CD14-positive monocyte (primary cell): ENCODE measurements at regions not wholly inside any gene's neighbourhood (a gene's known extent, or its start where the extent isn't known, plus 50 kb on each side); places are given as distances from the start of the nearest gene placed in this dataset.

ENCODE experiments used
- DNase-seq, 3 donors: peaks; one replicate each; pipeline ENCODE4 v3.0.0-alpha.2; 2011 to 2022
- H2AFZ ChIP-seq: 2 replicates; pipeline ENCODE4 v1.6.0; 2012; ENCODE audit warnings: mild to moderate bottlenecking, low read depth, low read length, inconsistent platforms; ENCODE audit not compliant: insufficient read depth, poor library complexity, severe bottlenecking
- H3K27ac ChIP-seq, 2 donors: 1 replicate in 1 of 2; 2 replicates in 1 of 2; pipeline ENCODE4 v1.5.1; 2012 to 2013; ENCODE audit warnings: low read length in 2 of 2, control low read depth in 1 of 2, inconsistent platforms in 1 of 2, low read depth in 1 of 2, mild to moderate bottlenecking in 1 of 2
- H3K27me3 ChIP-seq, 2 donors: one replicate each; pipeline versions ENCODE4 v1.6.0 to v1.6.1; 2011 to 2013; ENCODE audit warnings: low read length in 2 of 2; ENCODE audit not compliant: control insufficient read depth in 2 of 2, insufficient read depth in 2 of 2
- H3K36me3 ChIP-seq, 2 donors: replicated peaks in 1 of 2; 1 replicate in 1 of 2; 2 replicates in 1 of 2; pipeline versions ENCODE4 v1.5.1 to v1.6.1; 2012 to 2013; ENCODE audit warnings: low read length in 2 of 2, control low read depth in 1 of 2, inconsistent platforms in 1 of 2, mild to moderate bottlenecking in 1 of 2; ENCODE audit not compliant: insufficient read depth in 2 of 2, control insufficient read depth in 1 of 2
- H3K4me1 ChIP-seq, 2 donors: 1 replicate in 1 of 2; 2 replicates in 1 of 2; pipeline versions ENCODE4 v1.5.1 to v1.6.1; 2012 to 2013; ENCODE audit warnings: low read length in 2 of 2, control low read depth in 1 of 2, inconsistent platforms in 1 of 2, mild to moderate bottlenecking in 1 of 2, moderate library complexity in 1 of 2; ENCODE audit not compliant: insufficient read depth in 2 of 2, control insufficient read depth in 1 of 2
- H3K4me2 ChIP-seq: replicated peaks from 2 replicates; pipeline ENCODE3; 2012; ENCODE audit warnings: low read length, moderate library complexity, mild to moderate bottlenecking; ENCODE audit not compliant: poor library complexity, severe bottlenecking; ENCODE audit errors: extremely low read depth
- H3K4me3 ChIP-seq, 3 experiments: fragments of 200-600 bp in 1 of 3; sonication (generic) in 1 of 3; replicated peaks in 1 of 3; 1 replicate in 2 of 3; 2 replicates in 1 of 3; pipeline ENCODE4 v1.5.1; 2011 to 2013; ENCODE audit warnings: low read length in 3 of 3, mild to moderate bottlenecking in 3 of 3, control low read depth in 2 of 3, low read depth in 2 of 3, inconsistent platforms in 1 of 3, moderate library complexity in 1 of 3
- H3K79me2 ChIP-seq: 2 replicates; pipeline ENCODE4 v1.6.0; 2012; ENCODE audit warnings: mild to moderate bottlenecking, control low read depth, inconsistent platforms, low read length, moderate library complexity; ENCODE audit not compliant: insufficient read depth
- H3K9ac ChIP-seq: 2 replicates; pipeline ENCODE4 v1.6.0; 2017; ENCODE audit warnings: low read length, mild to moderate bottlenecking; ENCODE audit not compliant: insufficient read depth, poor library complexity, severe bottlenecking
- H3K9me3 ChIP-seq, 2 donors: replicated peaks in 1 of 2; 1 replicate in 1 of 2; 2 replicates in 1 of 2; pipeline versions ENCODE4 v1.5.1 to v1.6.1; 2012 to 2013; ENCODE audit warnings: low read length in 2 of 2, control low read depth in 1 of 2; ENCODE audit not compliant: control insufficient read depth in 1 of 2, insufficient read depth in 1 of 2
- H4K20me1 ChIP-seq: 2 replicates; pipeline ENCODE4 v1.6.0; 2012; ENCODE audit warnings: mild to moderate bottlenecking, low read length, control low read depth, moderate library complexity; ENCODE audit not compliant: insufficient read depth
- H3K27ac Mint-ChIP-seq, 7 donors: one replicate each; pipeline ENCODE4 v1.8.0; 2020; ENCODE audit warnings: mild to moderate bottlenecking in 7 of 7, mixed read lengths in 7 of 7, moderate library complexity in 6 of 7, inconsistent platforms in 2 of 7
- H3K27me3 Mint-ChIP-seq, 3 donors: one replicate each; pipeline ENCODE4 v1.8.0; 2021 to 2022; ENCODE audit warnings: low read depth in 3 of 3, mild to moderate bottlenecking in 3 of 3, mixed read lengths in 3 of 3, moderate library complexity in 3 of 3, inconsistent platforms in 1 of 3
- H3K36me3 Mint-ChIP-seq, 2 donors: one replicate each; pipeline ENCODE4 v1.8.0; 2020; ENCODE audit warnings: mixed read lengths in 2 of 2, inconsistent platforms in 1 of 2, mild to moderate bottlenecking in 1 of 2
- H3K4me1 Mint-ChIP-seq: one replicate; pipeline ENCODE4 v1.8.0; 2020; ENCODE audit warnings: mild to moderate bottlenecking, mixed read lengths
- H3K4me3 Mint-ChIP-seq, 2 donors: one replicate each; pipeline ENCODE4 v1.8.0; 2020; ENCODE audit warnings: mild to moderate bottlenecking in 2 of 2, mixed read lengths in 2 of 2, moderate library complexity in 1 of 2
- H3K9me3 Mint-ChIP-seq, 7 donors: one replicate each; pipeline ENCODE4 v1.8.0; 2020 to 2022; ENCODE audit warnings: mixed read lengths in 7 of 7, mild to moderate bottlenecking in 6 of 7, moderate library complexity in 6 of 7, inconsistent platforms in 2 of 7
- CTCF ChIP-seq: fragments of 200-600 bp; IDR thresholded peaks from one replicate; pipeline ENCODE4 v1.8.0; 2022; ENCODE audit warnings: antibody characterized with exemption, mild to moderate bottlenecking
- WGBS: methylation state at CpG from one replicate; pipeline ENCODE4 v1.1.5; 2013; ENCODE audit warnings: missing lambda C conversion rate; ENCODE audit not compliant: insufficient coverage; 5-methylcytosine and 5-hydroxymethylcytosine counted together
- intact Hi-C, 2 donors: fragments of 100-400 bp; cut with micrococcal nuclease; formaldehyde crosslinking; loops; one replicate each; pipeline versions ENCODE4 v1.15.0 to v1.15.1; 2023

- no peaks in the 10 kb centered on the region for H4K20me1 ChIP-seq
- no peaks in the 10 kb centered on the region for H3K27me3 Mint-ChIP-seq
- peaks cover 0 to 3% (median 0%) of the 10 kb centered on the region in 7 donors for H3K9me3 Mint-ChIP-seq
- H3K36me3 Mint-ChIP-seq = no peaks in the 10 kb centered on the region
- H3K27me3 ChIP-seq = no peaks in the 10 kb centered on the region
- intact Hi-C loops = no loop called here
- no peak overlapping the region for H2AFZ ChIP-seq
- DNase-seq = no peak
- no peak overlapping the region for H3K4me2 ChIP-seq
- H3K9ac ChIP-seq = no peak overlapping the region
- H3K4me3 ChIP-seq = no peak overlapping the region
- H3K27ac Mint-ChIP-seq = no peak overlapping the region
- no peak overlapping the region for H3K4me3 Mint-ChIP-seq
- no peaks in the 10 kb centered on the region for H3K79me2 ChIP-seq
- WGBS = no CpG with 5 or more reads among the region's 3 CpGs
- H3K27ac ChIP-seq = no peak overlapping the region
- no peaks in the 10 kb centered on the region for H3K36me3 ChIP-seq
- no peaks in the 10 kb centered on the region for H3K4me1 Mint-ChIP-seq
- no peaks in the 10 kb centered on the region for H3K9me3 ChIP-seq
- H3K4me1 ChIP-seq = no peaks in the 10 kb centered on the region
- TF ChIP-seq CTCF = no peak
Observed at GRCh38 chr1:102151242-102151641, 154.5 kb upstream of the OLFM3 start.

GRCh38 chr1:102120910-102121309, 124.2 kb upstream of the OLFM3 start:
- Histone ChIP-seq H2AFZ (no peak overlapping the region), H3K27ac (no peak overlapping the region), H3K9ac (no peak overlapping the region), H3K9me3 (peaks cover 0 to 9% of the 10 kb centered on the region in 2 donors), H3K27me3 (no peaks in the 10 kb centered on the region), H3K4me1 (no peaks in the 10 kb centered on the region), H3K4me3 (no peak overlapping the region), H4K20me1 (no peaks in the 10 kb centered on the region), H3K79me2 (no peaks in the 10 kb centered on the region), H3K36me3 (no peaks in the 10 kb centered on the region), H3K4me2 (no peak overlapping the region)
- TF ChIP-seq CTCF = no peak
- WGBS = 95% methylated on average over 4 of the region's 4 CpGs
- Mint-ChIP-seq H3K4me1 (no peaks in the 10 kb centered on the region), H3K27ac (no peak overlapping the region), H3K27me3 (no peaks in the 10 kb centered on the region), H3K36me3 (no peaks in the 10 kb centered on the region), H3K9me3 (peaks cover 0 to 7% (median 2%) of the 10 kb centered on the region in 7 donors), H3K4me3 (no peak overlapping the region)
- intact Hi-C loops = no loop called here
- DNase-seq = no peak
